Fibroblast of the aortic adventitia (primary cell): ENCODE measurements at regions not wholly inside any gene's neighbourhood (a gene's known extent, or its start where the extent isn't known, plus 50 kb on each side); places are given as distances from the start of the nearest gene placed in this dataset.
A peak's percentile ranks its signal among the peaks of the same experiment; 100 is the strongest.
"Not testable (repeated sequence)": the region's sequence is repeated elsewhere in the genome, so short reads cannot be mapped to it uniquely, and the experiment has no call there.

Source experiments
- DNase-seq: peaks from one replicate; pipeline ENCODE4 v3.0.0-alpha.2; 2010; ENCODE audit warnings: low read depth
- H3K4me3 ChIP-seq: 2 replicates; pipeline ENCODE4 v1.5.1; 2011; ENCODE audit warnings: low read depth, mild to moderate bottlenecking, control low read depth, low read length, moderate library complexity
- TF ChIP-seq, protein P1 (sequence below): IDR thresholded peaks from 2 replicates; pipeline ENCODE4 v1.5.1; 2011; ENCODE audit warnings: mild to moderate bottlenecking, low read length, control low read depth, inconsistent platforms; ENCODE audit not compliant: insufficient read depth

DNA sequence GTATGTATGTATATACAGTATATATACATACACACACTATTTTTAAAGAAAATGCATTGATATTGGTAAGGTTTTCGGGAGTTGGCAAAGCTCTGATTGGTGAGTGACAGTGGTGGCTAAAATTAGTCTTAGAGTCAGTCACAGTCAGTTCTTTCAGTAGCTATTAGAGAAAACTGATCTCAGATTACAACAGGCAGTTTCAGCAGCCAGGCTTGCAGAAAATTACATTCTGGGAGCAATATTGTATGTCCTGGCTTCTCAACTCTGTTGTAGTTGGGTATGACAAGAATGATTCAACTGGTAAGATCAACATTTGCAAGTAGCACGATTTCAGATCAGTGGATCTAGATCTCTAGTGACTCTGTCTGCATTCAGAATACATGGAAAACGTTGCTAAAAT is 897.9 kb upstream of the AUTS2 start:
- H3K4me3 ChIP-seq = no peak overlapping the region
- TF ChIP-seq, protein P1, sequence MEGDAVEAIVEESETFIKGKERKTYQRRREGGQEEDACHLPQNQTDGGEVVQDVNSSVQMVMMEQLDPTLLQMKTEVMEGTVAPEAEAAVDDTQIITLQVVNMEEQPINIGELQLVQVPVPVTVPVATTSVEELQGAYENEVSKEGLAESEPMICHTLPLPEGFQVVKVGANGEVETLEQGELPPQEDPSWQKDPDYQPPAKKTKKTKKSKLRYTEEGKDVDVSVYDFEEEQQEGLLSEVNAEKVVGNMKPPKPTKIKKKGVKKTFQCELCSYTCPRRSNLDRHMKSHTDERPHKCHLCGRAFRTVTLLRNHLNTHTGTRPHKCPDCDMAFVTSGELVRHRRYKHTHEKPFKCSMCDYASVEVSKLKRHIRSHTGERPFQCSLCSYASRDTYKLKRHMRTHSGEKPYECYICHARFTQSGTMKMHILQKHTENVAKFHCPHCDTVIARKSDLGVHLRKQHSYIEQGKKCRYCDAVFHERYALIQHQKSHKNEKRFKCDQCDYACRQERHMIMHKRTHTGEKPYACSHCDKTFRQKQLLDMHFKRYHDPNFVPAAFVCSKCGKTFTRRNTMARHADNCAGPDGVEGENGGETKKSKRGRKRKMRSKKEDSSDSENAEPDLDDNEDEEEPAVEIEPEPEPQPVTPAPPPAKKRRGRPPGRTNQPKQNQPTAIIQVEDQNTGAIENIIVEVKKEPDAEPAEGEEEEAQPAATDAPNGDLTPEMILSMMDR = no peak
- no peak for DNase-seq

DNA sequence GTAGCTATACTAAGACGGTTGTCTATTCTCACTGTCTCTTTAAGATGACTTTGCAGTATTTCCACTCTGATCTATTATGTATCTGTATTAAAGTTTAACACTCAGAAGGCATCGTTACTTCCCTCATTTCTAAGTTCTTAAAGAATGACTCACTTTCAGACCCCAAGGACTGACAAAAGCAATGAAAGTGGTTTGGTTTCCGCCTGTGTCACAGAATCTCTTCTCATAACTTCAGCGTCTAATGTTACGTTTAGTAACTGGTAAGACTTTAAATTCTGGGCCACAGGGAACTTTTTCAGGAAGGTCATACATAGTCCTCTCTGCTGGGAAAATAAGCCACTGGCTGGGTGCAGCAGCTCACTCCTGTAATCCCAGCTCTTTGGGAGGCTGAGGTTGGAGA is 892.0 kb upstream of the AUTS2 start:
- TF ChIP-seq, protein P1 = no peak
- H3K4me3 ChIP-seq = no peak overlapping the region
- DNase-seq = peak; percentile 49

DNA sequence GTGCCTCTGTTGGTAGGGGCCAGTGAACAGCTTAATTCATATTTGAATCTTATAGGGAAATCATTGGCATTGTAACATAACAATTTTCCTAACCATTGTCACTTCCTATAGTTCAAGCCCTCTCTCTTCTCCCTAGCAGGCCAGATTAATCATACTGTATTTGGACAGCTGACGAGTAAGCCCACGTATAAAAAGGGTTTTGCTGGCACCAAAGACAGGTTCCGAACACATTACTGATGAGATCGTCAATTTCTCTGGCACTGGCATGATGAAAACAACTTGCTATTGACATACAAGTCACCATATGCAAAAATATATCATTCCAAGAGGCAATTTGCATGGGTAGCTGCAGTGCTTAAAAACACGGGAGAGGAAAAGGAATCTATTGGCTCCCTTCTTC is 891.1 kb upstream of the AUTS2 start:
- DNase-seq = no peak
- TF ChIP-seq, protein P1 = no peak
- no peak overlapping the region for H3K4me3 ChIP-seq

DNA sequence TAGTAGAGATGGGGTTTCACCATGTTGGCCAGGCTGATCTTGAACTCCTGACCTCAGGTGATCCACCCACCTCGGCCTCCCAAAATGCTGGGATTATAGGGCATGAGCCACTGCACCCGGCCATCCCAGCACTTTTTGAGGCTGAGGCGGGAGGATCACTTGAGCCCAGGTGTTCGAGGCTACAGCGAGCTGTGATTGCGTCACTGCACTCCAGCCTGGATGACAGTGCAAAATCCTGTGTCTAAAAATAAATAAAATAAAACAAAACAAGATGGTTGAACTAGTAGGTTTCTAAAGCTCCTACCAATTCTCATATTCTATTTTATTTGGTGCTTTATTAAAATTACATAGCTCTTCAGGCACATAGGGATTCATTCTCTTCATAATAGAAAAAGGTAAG is 890.3 kb upstream of the AUTS2 start:
- no peak for DNase-seq
- no peak overlapping the region for H3K4me3 ChIP-seq
- TF ChIP-seq, protein P1 = no peak

DNA sequence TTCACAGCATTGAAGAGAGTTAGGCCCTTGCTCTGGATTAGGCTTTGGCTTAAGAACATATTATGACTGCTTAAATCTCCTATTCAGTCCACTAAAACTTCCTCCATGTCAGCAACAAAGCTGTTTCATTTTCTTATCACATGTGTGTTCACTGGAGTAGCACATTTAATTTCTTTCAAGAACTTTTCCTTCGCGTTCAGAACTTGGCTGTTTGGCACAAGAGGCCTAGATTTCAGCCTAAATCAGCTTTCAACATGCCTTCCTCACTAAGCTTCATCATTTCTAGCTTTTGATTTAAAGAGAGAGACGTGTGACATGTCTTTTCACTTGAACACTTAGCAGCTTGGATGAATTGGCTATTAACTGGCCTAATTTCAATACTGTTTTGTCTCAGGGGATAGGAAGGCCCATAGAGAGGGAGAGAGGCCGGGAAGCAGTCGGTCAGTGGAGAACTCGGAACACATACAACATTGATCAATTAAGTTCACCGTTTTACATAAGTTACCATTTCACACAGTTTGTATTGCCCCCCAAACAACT is 885.2 kb upstream of the AUTS2 start:
- no peak for DNase-seq
- TF ChIP-seq, protein P1 = no peak
- H3K4me3 ChIP-seq = no peak overlapping the region

DNA sequence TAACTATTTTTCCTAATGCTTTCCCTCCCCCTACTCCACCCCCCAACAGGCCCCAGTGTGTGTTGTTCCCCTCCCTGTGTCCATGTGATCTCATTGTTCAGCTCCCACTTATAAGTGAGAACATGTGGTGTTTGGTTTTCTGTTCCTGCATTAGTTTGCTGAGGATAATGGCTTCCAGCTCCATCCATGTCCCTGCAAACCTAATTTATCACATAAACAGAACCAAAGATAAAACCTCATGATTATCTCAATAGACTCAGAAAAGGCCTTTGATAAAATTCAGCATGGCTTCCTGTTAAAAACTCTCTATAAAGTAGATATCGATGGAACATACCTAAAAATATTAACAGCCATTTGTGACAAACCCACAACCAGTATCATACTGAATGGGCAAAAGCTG is 884.1 kb upstream of the AUTS2 start:
- H3K4me3 ChIP-seq, DNase-seq: not testable (repeated sequence)

DNA sequence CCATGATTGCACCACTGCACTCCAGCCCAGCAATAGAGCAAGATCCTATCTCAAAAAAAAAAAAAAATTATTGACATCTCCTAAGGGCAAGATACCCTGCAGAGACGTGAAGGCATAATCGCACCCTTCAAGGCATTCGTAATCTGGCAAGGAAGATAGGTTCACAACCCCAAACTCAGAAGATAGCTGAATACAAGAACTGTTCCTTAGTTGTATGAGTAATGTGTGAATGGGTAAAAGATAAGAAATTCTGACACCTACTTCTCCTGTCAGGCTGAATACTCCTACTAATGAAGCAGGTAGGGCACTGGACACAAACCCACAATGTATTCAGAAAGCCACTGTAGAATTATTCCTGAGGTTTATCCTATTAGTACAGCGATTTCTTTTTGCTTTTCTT is 882.4 kb upstream of the AUTS2 start:
- H3K4me3 ChIP-seq = no peak overlapping the region
- no peak for DNase-seq
- TF ChIP-seq, protein P1 = no peak
